IMR-90 (cell line): ENCODE measurements at regions not wholly inside any gene's neighbourhood (a gene's known extent, or its start where the extent isn't known, plus 50 kb on each side); places are given as distances from the start of the nearest gene placed in this dataset.

ENCODE experiments used
- ATAC-seq: fragments of 200-7000 bp; cut with Tn5 transposase; 2 replicates; pipeline ENCODE4 v1.9.1; 2020; ENCODE audit warnings: low read depth, mild to moderate bottlenecking, moderate library complexity
- BruUV-seq: library from RNA; stranded (reverse); fragments of 400-500 nt; replicated peaks from 2 replicates; lab custom pipeline; 2021; lab: Mats Ljungman, UMichigan
- CTCF ChIA-PET: fragments of 300-600 bp; formaldehyde crosslinking; extraction: SDS; loops from one replicate; lab custom pipeline; 2021; ENCODE audit warnings: antibody characterized with exemption; lab: Yijun Ruan, JAX
- POLR2A ChIA-PET: fragments of 300-600 bp; sonication (Branson Sonifier 250); formaldehyde crosslinking; loops from one replicate; lab custom pipeline; 2022; ENCODE audit warnings: antibody characterized with exemption; ENCODE audit not compliant: unreplicated experiment; lab: Charles Lee
- DNase-seq: peaks from one replicate; pipeline ENCODE4 v3.0.0; 2013
- H2AFZ ChIP-seq: replicated peaks from 2 replicates; pipeline ENCODE3; 2013; ENCODE audit warnings: low read length, mild to moderate bottlenecking; ENCODE audit not compliant: poor library complexity
- H2AK5ac ChIP-seq: 2 replicates; pipeline ENCODE4 v1.6.1; 2013; ENCODE audit warnings: low read depth, low read length, inconsistent platforms
- H2AK9ac ChIP-seq: replicated peaks from 2 replicates; pipeline ENCODE3; 2013; ENCODE audit warnings: mild to moderate bottlenecking, low read depth, low read length, moderate library complexity; ENCODE audit not compliant: poor library complexity
- H2BK120ac ChIP-seq: 2 replicates; pipeline ENCODE4 v1.6.1; 2013; ENCODE audit warnings: low read depth, low read length, inconsistent platforms
- H2BK15ac ChIP-seq: 3 replicates; pipeline ENCODE4 v1.6.1; 2013; ENCODE audit warnings: low read depth, low read length, inconsistent platforms
- H2BK20ac ChIP-seq: 2 replicates; pipeline ENCODE4 v1.6.1; 2013; ENCODE audit warnings: low read depth, mild to moderate bottlenecking, inconsistent platforms, low read length, moderate library complexity
- H2BK5ac ChIP-seq: 2 replicates; pipeline ENCODE4 v1.6.1; 2013; ENCODE audit warnings: mild to moderate bottlenecking, low read depth, low read length, inconsistent platforms; ENCODE audit not compliant: poor library complexity, severe bottlenecking
- H3K14ac ChIP-seq: replicated peaks from 2 replicates; pipeline ENCODE4 v1.6.1; 2013; ENCODE audit warnings: low read depth, low read length, inconsistent platforms
- H3K18ac ChIP-seq: 2 replicates; pipeline ENCODE4 v1.6.1; 2013; ENCODE audit warnings: low read depth, low read length, control low read depth
- H3K23ac ChIP-seq: 2 replicates; pipeline ENCODE4 v1.6.1; 2013; ENCODE audit warnings: low read depth, low read length, inconsistent platforms
- H3K27ac ChIP-seq: 2 replicates; pipeline ENCODE4 v1.5.1; 2013; ENCODE audit warnings: mild to moderate bottlenecking, control low read depth, low read length; ENCODE audit not compliant: insufficient read depth
- H3K27me3 ChIP-seq: 2 replicates; pipeline ENCODE4 v1.6.1; 2013; ENCODE audit warnings: low read length; ENCODE audit not compliant: control insufficient read depth, insufficient read depth
- H3K36me3 ChIP-seq: 2 replicates; pipeline ENCODE4 v1.6.1; 2013; ENCODE audit warnings: low read length, mixed read lengths; ENCODE audit not compliant: control insufficient read depth, insufficient read depth
- H3K4ac ChIP-seq: 2 replicates; pipeline ENCODE4 v1.6.1; 2013; ENCODE audit warnings: low read depth, low read length, inconsistent platforms
- H3K4me1 ChIP-seq: 2 replicates; pipeline ENCODE4 v1.6.1; 2013; ENCODE audit warnings: low read length, mixed read lengths; ENCODE audit not compliant: control insufficient read depth, insufficient read depth
- H3K4me2 ChIP-seq: 2 replicates; pipeline ENCODE4 v1.6.1; 2013; ENCODE audit warnings: low read depth, mild to moderate bottlenecking, control low read depth, low read length, moderate library complexity
- H3K4me3 ChIP-seq: 2 replicates; pipeline ENCODE4 v1.5.1; 2013; ENCODE audit warnings: low read depth, mild to moderate bottlenecking, control low read depth, low read length, moderate library complexity; ENCODE audit not compliant: insufficient read depth
- H3K56ac ChIP-seq: 2 replicates; pipeline ENCODE4 v1.6.1; 2013; ENCODE audit warnings: low read length, inconsistent platforms; ENCODE audit not compliant: insufficient read depth; ENCODE audit errors: extremely low read depth
- H3K79me1 ChIP-seq, 2 experiments: 2 replicates each; pipeline ENCODE4 v1.6.1; 2013; ENCODE audit warnings: low read length in 2 of 2, inconsistent platforms in 1 of 2, low read depth in 1 of 2
- H3K9ac ChIP-seq: 2 replicates; pipeline ENCODE4 v1.6.1; 2013; ENCODE audit warnings: low read depth, low read length, control low read depth
- H3K9me1 ChIP-seq: 2 replicates; pipeline ENCODE4 v1.6.1; 2013; ENCODE audit warnings: low read length, inconsistent platforms; ENCODE audit not compliant: insufficient read depth
- H3K9me3 ChIP-seq: 2 replicates; pipeline ENCODE4 v1.6.1; 2013; ENCODE audit warnings: low read length; ENCODE audit not compliant: control insufficient read depth, insufficient read depth
- H4K20me1 ChIP-seq: 2 replicates; pipeline ENCODE4 v1.6.1; 2013; ENCODE audit warnings: low read length, inconsistent platforms; ENCODE audit not compliant: insufficient read depth
- H4K5ac ChIP-seq: 2 replicates; pipeline ENCODE4 v1.6.1; 2013; ENCODE audit warnings: mild to moderate bottlenecking, low read depth, low read length, control low read depth
- H4K8ac ChIP-seq, 2 experiments: 2 replicates each; pipeline ENCODE4 v1.6.1; 2013; ENCODE audit warnings: low read depth in 2 of 2, low read length in 2 of 2, control low read depth in 1 of 2, inconsistent platforms in 1 of 2
- H4K91ac ChIP-seq: 2 replicates; pipeline ENCODE4 v1.6.1; 2013; ENCODE audit warnings: low read depth, low read length, inconsistent platforms; ENCODE audit not compliant: insufficient read depth
- NFE2L2 ChIP-seq: fragments of 150-350 bp; IDR thresholded peaks from 2 replicates; pipeline ENCODE4 v1.6.1; 2016; ENCODE audit warnings: low read depth, mild to moderate bottlenecking, low read length
- RCOR1 ChIP-seq: IDR thresholded peaks from 2 replicates; pipeline ENCODE4 v1.6.1; 2012; ENCODE audit warnings: mild to moderate bottlenecking, low read length, improper control_type of control experiment; ENCODE audit not compliant: insufficient replicate concordance
- WGBS, 2 experiments: methylation state at CpG; one replicate each; pipeline versions ENCODE4 v1.1.5 to v1.1.7; 2013; ENCODE audit warnings: missing lambda C conversion rate in 2 of 2; ENCODE audit not compliant: insufficient read length in 1 of 2; ENCODE audit errors: extremely low coverage in 2 of 2; 5-methylcytosine and 5-hydroxymethylcytosine counted together
- dilution Hi-C: fragments of 300-500 bp; cut with HindIII; formaldehyde crosslinking; loops from one replicate; pipeline ENCODE4 v1.14.3; 2018; ENCODE audit warnings: low sequenced_read_pairs; ENCODE audit not compliant: unreplicated experiment
- in situ Hi-C: fragments of 300-500 bp; cut with MboI; formaldehyde crosslinking; loops from 3 replicates; pipeline ENCODE4 v1.14.3; 2019; ENCODE audit warnings: low sequenced_read_pairs, inconsistent platforms, mixed read lengths
- intact Hi-C: fragments of 100-400 bp; cut with micrococcal nuclease; formaldehyde crosslinking; loops from 2 replicates; pipeline ENCODE4 v1.10.0; 2022

GRCh38 chr10:79002336-79002735, 66.4 kb upstream of the ZMIZ1 start:
- H3K36me3 ChIP-seq: no peaks in the 10 kb centered on the region
- WGBS, 2 experiments: no CpG with 5 or more reads among the region's 3 CpGs
- H2AFZ ChIP-seq: no peak overlapping the region
- intact Hi-C loops (no loop called here), dilution Hi-C loops (no loop called here), in situ Hi-C loops (no loop called here)
- ChIA-PET POLR2A (no interaction called here), CTCF (no interaction called here)
- H2BK20ac ChIP-seq: no peak overlapping the region
- H3K4me1 ChIP-seq: peaks cover 12% of the 10 kb centered on the region; the same call in 1 of the 2 replicates
- H3K56ac ChIP-seq: no peak overlapping the region
- no peak overlapping the region for H4K91ac ChIP-seq
- no peak overlapping the region for H3K4me2 ChIP-seq
- no peak overlapping the region for H4K8ac ChIP-seq
- no peaks in the 10 kb centered on the region for H3K9me3 ChIP-seq
- no peaks in the 10 kb centered on the region for H4K20me1 ChIP-seq
- no peak for TF ChIP-seq RCOR1
- no peak for TF ChIP-seq NFE2L2
- H3K4me3 ChIP-seq: no peak overlapping the region
- H3K14ac ChIP-seq: no peak overlapping the region
- H3K23ac ChIP-seq: no peak overlapping the region
- H2AK5ac ChIP-seq: no peak overlapping the region
- no peak for DNase-seq
- no peak overlapping the region for H2AK9ac ChIP-seq
- H2BK5ac ChIP-seq: no peak overlapping the region
- peaks cover 22% of the 10 kb centered on the region for H3K27me3 ChIP-seq
- no peak overlapping the region for H3K4ac ChIP-seq
- H3K9ac ChIP-seq: no peak overlapping the region
- no TSS peak for BruUV-seq
- no peak overlapping the region for H3K18ac ChIP-seq
- no peak overlapping the region for H2BK120ac ChIP-seq
- no peaks in the 10 kb centered on the region for H3K79me1 ChIP-seq
- no peak for ATAC-seq
- H4K5ac ChIP-seq: no peak overlapping the region
- H3K9me1 ChIP-seq: peaks cover 14% of the 10 kb centered on the region; the same call in 1 of the 2 replicates
- no peak overlapping the region for H3K27ac ChIP-seq
- no peak overlapping the region; the same call in 2 of the 3 replicates for H2BK15ac ChIP-seq
